Astrocyte (in vitro differentiated cells and primary cell): ENCODE measurements at regions not wholly inside any gene's neighbourhood (a gene's known extent, or its start where the extent isn't known, plus 50 kb on each side); places are given as distances from the start of the nearest gene placed in this dataset.

ENCODE experiments used
- DNase-seq: peaks from one replicate; pipeline ENCODE4 v3.0.0-alpha.2; 2010; ENCODE audit warnings: low read depth
- FAIRE-seq: peaks from 2 replicates; lab custom pipeline; 2011; peaks lifted over from hg19 to GRCh38; lab: Jason Lieb, UNC
- H2AFZ ChIP-seq: 2 replicates; pipeline ENCODE4 v1.6.0; 2012; ENCODE audit warnings: low read depth, low read length, inconsistent platforms
- H3K27ac ChIP-seq: 2 replicates; pipeline ENCODE4 v1.5.1; 2011; ENCODE audit warnings: low read depth, low read length, inconsistent platforms
- H3K27me3 ChIP-seq: 2 replicates; pipeline ENCODE4 v1.6.0; 2011; ENCODE audit warnings: low read length, inconsistent platforms; ENCODE audit not compliant: insufficient read depth
- H3K36me3 ChIP-seq: 2 replicates; pipeline ENCODE4 v1.5.1; 2011; ENCODE audit warnings: low read length, inconsistent platforms; ENCODE audit not compliant: insufficient read depth
- H3K4me1 ChIP-seq: 2 replicates; pipeline ENCODE4 v1.5.1; 2011; ENCODE audit warnings: low read length, inconsistent platforms; ENCODE audit not compliant: insufficient read depth
- H3K4me2 ChIP-seq: 2 replicates; pipeline ENCODE4 v1.6.0; 2012; ENCODE audit warnings: low read length, inconsistent platforms
- H3K4me3 ChIP-seq: 2 replicates; pipeline ENCODE4 v1.5.1; 2011; ENCODE audit warnings: low read depth, mild to moderate bottlenecking, low read length, inconsistent platforms; ENCODE audit not compliant: insufficient read depth
- H3K79me2 ChIP-seq: 2 replicates; pipeline ENCODE4 v1.6.0; 2012; ENCODE audit warnings: mild to moderate bottlenecking, low read length, inconsistent platforms; ENCODE audit not compliant: insufficient read depth
- H3K9ac ChIP-seq: 2 replicates; pipeline ENCODE4 v1.6.0; 2012; ENCODE audit warnings: mild to moderate bottlenecking, low read length, inconsistent platforms
- H3K9me3 ChIP-seq: 2 replicates; pipeline ENCODE4 v1.5.1; 2012; ENCODE audit warnings: low read depth, mild to moderate bottlenecking, low read length, inconsistent platforms; ENCODE audit not compliant: insufficient read depth
- H4K20me1 ChIP-seq: 2 replicates; pipeline ENCODE4 v1.6.0; 2012; ENCODE audit warnings: low read length, inconsistent platforms; ENCODE audit not compliant: insufficient read depth
- H3K27ac Mint-ChIP-seq: one replicate; pipeline ENCODE4 v1.8.0; 2021; ENCODE audit warnings: mild to moderate bottlenecking, mixed read lengths; ENCODE audit not compliant: unreplicated experiment
- H3K27me3 Mint-ChIP-seq: one replicate; pipeline ENCODE4 v1.8.0; 2021; ENCODE audit warnings: low read depth, mixed read lengths; ENCODE audit not compliant: unreplicated experiment
- H3K36me3 Mint-ChIP-seq: one replicate; pipeline ENCODE4 v1.8.0; 2021; ENCODE audit warnings: low read depth, mixed read lengths; ENCODE audit not compliant: unreplicated experiment
- H3K4me1 Mint-ChIP-seq: one replicate; pipeline ENCODE4 v1.8.0; 2021; ENCODE audit warnings: low read depth, mixed read lengths; ENCODE audit not compliant: unreplicated experiment
- H3K4me3 Mint-ChIP-seq: one replicate; pipeline ENCODE4 v1.8.0; 2021; ENCODE audit warnings: mild to moderate bottlenecking, moderate library complexity, mixed read lengths; ENCODE audit not compliant: unreplicated experiment
- H3K9me3 Mint-ChIP-seq: one replicate; pipeline ENCODE4 v1.8.0; 2021; ENCODE audit warnings: mild to moderate bottlenecking, mixed read lengths; ENCODE audit not compliant: unreplicated experiment
- CTCF ChIP-seq: IDR thresholded peaks from 2 replicates; pipeline ENCODE4 v1.5.1; 2011; ENCODE audit warnings: low read depth, mild to moderate bottlenecking, inconsistent platforms, low read length, moderate library complexity; ENCODE audit not compliant: insufficient read depth
- EZH2 ChIP-seq: IDR thresholded peaks from 2 replicates; pipeline ENCODE4 v1.6.1; 2012; ENCODE audit warnings: mild to moderate bottlenecking, low read length, inconsistent platforms; ENCODE audit not compliant: insufficient read depth

DNA sequence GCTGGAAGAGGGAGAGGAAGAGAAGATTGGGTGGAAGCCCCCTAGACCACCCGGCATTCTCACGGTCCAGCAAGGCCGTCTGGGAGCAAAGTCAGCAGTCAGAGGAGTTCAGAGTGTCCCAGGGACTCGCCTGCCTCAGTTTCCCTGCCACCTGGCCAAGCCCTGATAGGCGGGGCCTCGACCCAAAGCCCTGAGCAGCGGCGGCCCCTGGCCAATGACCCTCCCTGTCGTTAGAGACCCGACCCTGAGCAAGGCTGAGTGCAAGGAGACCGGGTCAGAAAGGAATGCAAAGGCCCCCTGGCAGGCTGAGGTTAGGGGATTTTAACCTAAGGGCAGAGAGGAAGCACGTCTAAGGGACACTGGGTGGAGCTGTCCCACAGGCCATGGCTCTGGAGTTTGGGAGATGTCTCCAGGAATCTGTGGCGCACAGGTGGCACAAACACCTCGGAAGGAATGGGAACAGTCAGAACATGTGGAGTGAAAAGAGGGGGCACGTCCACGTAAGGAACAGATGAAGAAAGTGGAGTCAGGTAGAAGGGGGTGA, 196.8 kb upstream of the PDE1C start:
- no peak overlapping the region for H3K4me3 ChIP-seq
- Mint-ChIP-seq H3K27me3 (peaks cover 10% of the 10 kb centered on the region), H3K4me3 (no peak overlapping the region), H3K36me3 (no peaks in the 10 kb centered on the region), H3K4me1 (no peaks in the 10 kb centered on the region), H3K27ac (no peak overlapping the region), H3K9me3 (no peaks in the 10 kb centered on the region)
- DNase-seq (no peak), FAIRE-seq (no peak)
- H3K27ac ChIP-seq, result no peak overlapping the region
- no peaks in the 10 kb centered on the region for H3K79me2 ChIP-seq
- no peaks in the 10 kb centered on the region for H4K20me1 ChIP-seq
- H3K4me1 ChIP-seq, result no peaks in the 10 kb centered on the region
- no peaks in the 10 kb centered on the region for H3K27me3 ChIP-seq
- no peak overlapping the region for H2AFZ ChIP-seq
- no peaks in the 10 kb centered on the region for H3K36me3 ChIP-seq
- TF ChIP-seq CTCF, result no peak
- TF ChIP-seq EZH2, result no peak
- no peak overlapping the region for H3K4me2 ChIP-seq
- no peaks in the 10 kb centered on the region for H3K9me3 ChIP-seq
- H3K9ac ChIP-seq, result no peak overlapping the region

DNA sequence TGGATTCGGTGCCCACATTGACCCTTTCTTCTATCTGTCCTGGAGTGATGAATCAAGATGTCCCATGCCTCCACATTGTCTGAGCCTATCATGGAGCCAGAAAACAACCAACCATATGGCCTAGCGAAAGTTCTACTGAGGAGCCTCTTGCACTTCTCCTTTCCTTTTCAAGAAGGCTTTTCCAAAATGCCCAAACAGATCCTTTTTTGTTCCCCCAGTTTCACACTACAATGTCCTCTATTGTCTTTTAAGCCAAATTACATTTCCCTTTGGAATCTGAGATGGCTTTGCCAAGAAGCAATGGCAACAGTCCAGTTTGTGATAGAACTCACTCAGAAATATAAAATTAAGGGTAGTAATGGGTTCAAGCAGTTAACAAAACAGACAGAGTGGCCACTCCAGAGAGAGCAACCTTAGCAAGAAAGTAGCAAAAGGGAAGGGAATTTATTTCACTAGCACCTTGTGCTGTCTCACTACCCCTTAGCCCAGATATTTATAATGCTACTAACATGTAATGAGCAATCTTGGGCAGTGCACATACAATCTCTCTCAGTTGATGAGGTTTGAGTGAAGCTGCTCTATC, 194.6 kb upstream of the PDE1C start:
- TF ChIP-seq CTCF (no peak), EZH2 (no peak)
- no peak overlapping the region for H2AFZ ChIP-seq
- no peak overlapping the region for H3K27ac ChIP-seq
- H3K4me1 ChIP-seq, result no peaks in the 10 kb centered on the region
- no peaks in the 10 kb centered on the region for H3K9me3 ChIP-seq
- no peak overlapping the region for H3K4me2 ChIP-seq
- no peaks in the 10 kb centered on the region for H3K36me3 ChIP-seq
- no peaks in the 10 kb centered on the region for H3K4me1 Mint-ChIP-seq
- H3K9ac ChIP-seq, result no peak overlapping the region
- no peak overlapping the region for H3K4me3 ChIP-seq
- no peaks in the 10 kb centered on the region for H3K36me3 Mint-ChIP-seq
- no peak for FAIRE-seq
- no peaks in the 10 kb centered on the region for H4K20me1 ChIP-seq
- H3K4me3 Mint-ChIP-seq, result no peak overlapping the region
- peaks cover 8% of the 10 kb centered on the region for H3K27me3 Mint-ChIP-seq
- no peak for DNase-seq
- H3K27ac Mint-ChIP-seq, result no peak overlapping the region
- no peaks in the 10 kb centered on the region for H3K9me3 Mint-ChIP-seq
- H3K79me2 ChIP-seq, result no peaks in the 10 kb centered on the region
- H3K27me3 ChIP-seq, result no peaks in the 10 kb centered on the region

GRCh38 chr7:32263611-32264010, 193.4 kb upstream of the PDE1C start:
- Histone ChIP-seq H3K27ac (no peak overlapping the region), H3K9me3 (no peaks in the 10 kb centered on the region), H3K4me1 (no peaks in the 10 kb centered on the region), H3K9ac (no peak overlapping the region), H3K4me3 (no peak overlapping the region), H3K27me3 (no peaks in the 10 kb centered on the region), H2AFZ (no peak overlapping the region), H3K36me3 (no peaks in the 10 kb centered on the region), H3K79me2 (no peaks in the 10 kb centered on the region), H3K4me2 (no peak overlapping the region), H4K20me1 (no peaks in the 10 kb centered on the region)
- Mint-ChIP-seq H3K9me3 (no peaks in the 10 kb centered on the region), H3K27me3 (peaks cover 8% of the 10 kb centered on the region), H3K4me1 (no peaks in the 10 kb centered on the region), H3K4me3 (no peak overlapping the region), H3K36me3 (no peaks in the 10 kb centered on the region), H3K27ac (no peak overlapping the region)
- DNase-seq, result no peak
- no peak for FAIRE-seq
- TF ChIP-seq EZH2 (no peak), CTCF (no peak)
